GM18907 (cell line): ENCODE measurements at regions not wholly inside any gene's neighbourhood (a gene's known extent, or its start where the extent isn't known, plus 50 kb on each side); places are given as distances from the start of the nearest gene placed in this dataset.

Experiments used
- ATAC-seq: cut with Tn5 transposase; IDR thresholded peaks from one replicate; pipeline ENCODE4 v1.9.1; 2021; ENCODE audit warnings: mild to moderate bottlenecking, moderate library complexity; ENCODE audit not compliant: unreplicated experiment

GRCh38 chr2:42939411-42940206 is 147.2 kb upstream of the HAAO start:
- no peak for ATAC-seq

GRCh38 chr2:42938671-42939370 is 146.4 kb upstream of the HAAO start:
- no peak for ATAC-seq

GRCh38 chr2:42937171-42937875 is 144.9 kb upstream of the HAAO start:
- ATAC-seq: no peak

GRCh38 chr2:42935692-42936671 is 143.6 kb upstream of the HAAO start:
- no peak for ATAC-seq

- no peak for ATAC-seq
Measured at GRCh38 chr2:42934580-42935186, 142.3 kb upstream of the HAAO start.

- no peak for ATAC-seq
Measured at GRCh38 chr2:42933824-42934254, 141.5 kb upstream of the HAAO start.

- no peak for ATAC-seq
Measured at GRCh38 chr2:42932271-42933151, 140.1 kb upstream of the HAAO start.

GRCh38 chr2:42931818-42932195 is 139.4 kb upstream of the HAAO start:
- no peak for ATAC-seq

- no peak for ATAC-seq
Measured at GRCh38 chr2:42931146-42931817, 138.9 kb upstream of the HAAO start.

- no peak for ATAC-seq
Measured at GRCh38 chr2:42930025-42930581, 137.7 kb upstream of the HAAO start.

- no peak for ATAC-seq
Measured at GRCh38 chr2:42929546-42930024, 137.2 kb upstream of the HAAO start.

GRCh38 chr2:42928692-42929545 is 136.5 kb upstream of the HAAO start:
- no peak for ATAC-seq

GRCh38 chr2:42928161-42928691 is 135.8 kb upstream of the HAAO start:
- ATAC-seq: no peak

- ATAC-seq: no peak
Measured at GRCh38 chr2:42927334-42928160, 135.2 kb upstream of the HAAO start.

GRCh38 chr2:42926434-42927333 is 134.3 kb upstream of the HAAO start:
- ATAC-seq: no peak
